ENCODE measurements at regions not wholly inside any gene's neighbourhood (a gene's known extent, or its start where the extent isn't known, plus 50 kb on each side); places are given as distances from the start of the nearest gene placed in this dataset.

- TF ChIP-seq CTCF (IDR thresholded peaks at IDR 0.05 in 4 of 5, conservative IDR thresholded peaks at IDR 0.05 in 1 of 5), result no peak
- no peak for TF ChIP-seq POLR2A (IDR thresholded peaks at IDR 0.05)
Measured at GRCh38 chr2:8461341-8461740, 220.5 kb upstream of the ID2 start.
